Fibroblast of skin of left quadriceps (primary cell): ENCODE measurements at regions not wholly inside any gene's neighbourhood (a gene's known extent, or its start where the extent isn't known, plus 50 kb on each side); places are given as distances from the start of the nearest gene placed in this dataset.

ENCODE experiments used
- DNase-seq, 2 experiments: peaks; one replicate each; pipeline ENCODE4 v3.0.0-alpha.2; 2013; ENCODE audit warnings: low read depth in 2 of 2

GRCh38 chr4:160818571-160818970 is 1345.2 kb downstream of the FSTL5 start:
- no peak for DNase-seq

GRCh38 chr4:160819791-160820190 is 1344.0 kb downstream of the FSTL5 start:
- DNase-seq: peak; percentile 30 to 42

GRCh38 chr4:160824481-160824880 is 1339.3 kb downstream of the FSTL5 start:
- DNase-seq: no peak

- DNase-seq: no peak
These were observed 1338.0 kb downstream of the FSTL5 start for GRCh38 chr4:160825644-160826338.

- no peak for DNase-seq
These were observed 1337.5 kb downstream of the FSTL5 start for GRCh38 chr4:160826339-160826679.

GRCh38 chr4:160831165-160831922 is 1332.5 kb downstream of the FSTL5 start:
- DNase-seq: no peak

- no peak for DNase-seq
These were observed 1328.0 kb downstream of the FSTL5 start for GRCh38 chr4:160835789-160836188.

- no peak for DNase-seq
These were observed 1327.4 kb downstream of the FSTL5 start for GRCh38 chr4:160836431-160836830.

- peak; percentile 16 to 27 for DNase-seq
These were observed 1317.7 kb downstream of the FSTL5 start for GRCh38 chr4:160846121-160846520.

GRCh38 chr4:160847228-160847627 is 1316.6 kb downstream of the FSTL5 start:
- no peak for DNase-seq

GRCh38 chr4:160848489-160848888 is 1315.3 kb downstream of the FSTL5 start:
- DNase-seq: no peak

- peak; percentile 18 to 23 for DNase-seq
These were observed 1314.7 kb downstream of the FSTL5 start for GRCh38 chr4:160848901-160849760.

- DNase-seq: no peak
These were observed 1299.5 kb downstream of the FSTL5 start for GRCh38 chr4:160864253-160864652.

- no peak for DNase-seq
These were observed 1293.9 kb downstream of the FSTL5 start for GRCh38 chr4:160869899-160870298.

GRCh38 chr4:160872491-160872890 is 1291.3 kb downstream of the FSTL5 start:
- DNase-seq: no peak

GRCh38 chr4:160877087-160877790 is 1286.6 kb downstream of the FSTL5 start:
- peak in 1 of 2 experiments; percentile 1 for DNase-seq

- no peak for DNase-seq
These were observed 1283.6 kb downstream of the FSTL5 start for GRCh38 chr4:160880180-160880579.

- DNase-seq: no peak
These were observed 1276.1 kb downstream of the FSTL5 start for GRCh38 chr4:160887668-160888067.

GRCh38 chr4:160894128-160894527 is 1269.7 kb downstream of the FSTL5 start:
- no peak for DNase-seq

GRCh38 chr4:160894809-160895208 is 1269.0 kb downstream of the FSTL5 start:
- no peak for DNase-seq

- DNase-seq: no peak
These were observed 1236.5 kb downstream of the FSTL5 start for GRCh38 chr4:160927311-160927710.

GRCh38 chr4:160928482-160928881 is 1235.3 kb downstream of the FSTL5 start:
- DNase-seq: no peak
